GM21786 (cell line): ENCODE measurements at regions not wholly inside any gene's neighbourhood (a gene's known extent, or its start where the extent isn't known, plus 50 kb on each side); places are given as distances from the start of the nearest gene placed in this dataset.
"Not testable (repeated sequence)": the region's sequence is repeated elsewhere in the genome, so short reads cannot be mapped to it uniquely, and the experiment has no call there.

Experiments used
- ATAC-seq: cut with Tn5 transposase; IDR thresholded peaks from one replicate; pipeline ENCODE4 v1.9.1; 2021; ENCODE audit not compliant: unreplicated experiment

GRCh38 chr10:26355241-26355640 lies 82.9 kb upstream of the APBB1IP start:
- no peak for ATAC-seq

GRCh38 chr10:26357203-26357602 lies 80.9 kb upstream of the APBB1IP start:
- peak; percentile 48 for ATAC-seq

- no peak for ATAC-seq
These were observed 80.1 kb upstream of the APBB1IP start for GRCh38 chr10:26358071-26358470.

DNA sequence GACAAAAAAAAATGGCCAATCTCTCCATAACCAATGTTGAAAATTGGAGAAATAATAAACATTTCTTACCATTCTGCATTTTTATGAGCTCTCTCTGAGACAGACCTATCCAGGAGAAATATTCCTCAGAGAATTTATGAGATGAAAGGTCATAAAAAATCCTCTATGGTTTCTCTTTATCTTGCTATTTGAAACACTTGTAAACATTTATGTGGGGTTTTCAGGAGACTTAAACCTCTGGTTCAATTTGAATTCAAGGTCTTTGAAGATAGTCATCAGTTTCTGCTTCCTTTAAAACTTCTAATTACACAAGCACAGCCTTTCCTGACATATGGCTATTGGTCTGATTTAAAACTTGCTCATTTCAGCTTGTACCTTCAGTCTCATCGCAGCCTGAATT lies 78.5 kb upstream of the APBB1IP start:
- no peak for ATAC-seq

DNA sequence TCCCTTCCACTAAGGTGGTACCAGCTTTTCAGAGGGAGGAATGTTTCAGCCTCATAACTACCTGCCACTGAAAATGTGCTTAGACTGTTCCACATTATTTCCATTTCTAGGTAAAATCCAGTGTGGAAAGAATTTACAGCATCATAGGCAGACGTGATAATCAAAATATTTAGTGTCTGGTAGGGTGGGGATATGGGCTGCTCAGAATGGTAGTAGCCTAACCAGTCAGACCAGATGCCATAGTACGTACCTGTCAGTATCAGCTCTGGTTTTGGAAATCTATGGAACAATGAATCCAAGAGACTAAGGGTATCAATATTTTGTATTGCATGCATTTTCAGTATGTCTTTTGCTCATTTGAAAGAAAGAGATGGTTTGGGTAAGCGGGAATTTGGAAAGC lies 76.8 kb upstream of the APBB1IP start:
- no peak for ATAC-seq

DNA sequence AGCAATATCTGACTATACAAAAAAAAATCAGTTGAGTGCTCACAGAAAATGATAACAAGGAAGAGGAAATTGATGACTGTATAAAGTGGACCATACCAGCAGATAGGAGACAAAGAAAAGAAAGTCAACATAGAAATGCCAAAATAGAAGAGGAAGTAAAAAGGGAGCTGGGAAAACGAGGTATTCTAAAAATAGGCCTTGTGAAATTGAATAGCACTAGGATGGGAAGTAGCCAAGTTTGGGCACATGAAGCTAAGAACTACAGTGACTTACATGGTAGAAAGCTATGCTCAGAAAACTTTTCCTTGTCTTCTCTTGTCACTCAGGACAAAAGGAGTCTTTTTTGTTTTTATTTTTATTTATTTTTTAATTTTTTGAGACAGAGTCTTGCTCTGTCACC lies 76.2 kb upstream of the APBB1IP start:
- no peak for ATAC-seq

GRCh38 chr10:26365681-26366358 lies 72.3 kb upstream of the APBB1IP start:
- ATAC-seq: no peak

GRCh38 chr10:26367035-26367434 lies 71.1 kb upstream of the APBB1IP start:
- ATAC-seq: not testable (repeated sequence)

- no peak for ATAC-seq
These were observed 70.4 kb upstream of the APBB1IP start for GRCh38 chr10:26367771-26368170.

DNA sequence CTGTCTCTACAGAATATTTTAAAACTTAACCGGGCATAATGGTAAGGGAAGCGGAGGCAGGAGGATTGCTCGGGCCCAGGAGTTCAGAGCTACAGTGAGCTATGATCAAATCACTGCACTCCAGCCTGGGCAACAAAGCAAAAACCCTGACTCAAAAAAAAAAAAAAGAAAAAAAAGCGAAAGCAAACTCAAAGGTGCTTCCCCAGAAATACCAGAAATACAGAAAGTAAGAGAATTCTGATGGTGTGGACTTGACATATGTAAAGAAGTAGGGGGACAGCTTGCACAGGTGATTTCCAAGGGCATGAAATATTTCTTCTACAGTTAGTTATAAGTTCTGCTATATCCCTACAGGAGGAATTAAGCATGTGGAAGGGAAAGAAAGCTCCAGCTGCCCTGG lies 69.7 kb upstream of the APBB1IP start:
- no peak for ATAC-seq

DNA sequence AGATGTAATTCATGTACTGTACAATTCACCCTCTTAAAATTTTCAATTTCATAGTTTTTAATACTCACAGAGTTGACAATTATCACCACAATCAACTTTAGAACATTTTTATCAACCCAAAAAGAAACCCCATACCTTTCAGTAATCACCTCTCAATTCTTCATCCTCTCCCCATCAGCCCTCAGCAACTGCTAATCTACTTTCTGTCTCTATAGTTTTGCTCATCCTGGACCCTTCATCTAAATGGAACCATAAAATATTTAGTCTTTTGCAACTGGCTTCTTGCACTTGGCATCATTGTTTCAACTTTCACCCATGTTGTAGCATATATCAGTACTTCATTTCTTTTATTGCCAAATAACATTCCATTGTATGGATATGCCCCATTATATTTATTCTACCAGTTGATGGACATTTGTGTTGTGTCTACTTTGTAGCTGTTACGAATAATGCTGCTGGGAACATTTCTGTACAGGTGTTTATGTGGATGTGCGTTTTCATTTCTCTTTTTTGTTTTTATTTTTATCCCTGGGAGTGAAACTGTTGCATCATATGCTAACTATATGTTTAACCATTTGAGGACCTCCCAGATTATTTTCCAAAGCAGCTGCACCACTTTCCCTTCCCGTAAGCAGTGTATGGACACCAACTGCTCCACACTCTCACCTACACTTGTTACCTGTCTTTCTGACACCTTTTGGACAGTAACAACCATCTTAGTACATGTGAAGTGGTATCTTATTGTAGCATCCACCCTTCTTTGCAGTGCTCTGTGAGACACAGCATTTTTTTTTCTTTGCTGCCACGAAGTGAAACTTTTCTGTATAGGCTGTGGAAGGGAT lies 65.4 kb upstream of the APBB1IP start:
- ATAC-seq: peak; percentile 56

- no peak for ATAC-seq
These were observed 63.7 kb upstream of the APBB1IP start for GRCh38 chr10:26374426-26374825.

DNA sequence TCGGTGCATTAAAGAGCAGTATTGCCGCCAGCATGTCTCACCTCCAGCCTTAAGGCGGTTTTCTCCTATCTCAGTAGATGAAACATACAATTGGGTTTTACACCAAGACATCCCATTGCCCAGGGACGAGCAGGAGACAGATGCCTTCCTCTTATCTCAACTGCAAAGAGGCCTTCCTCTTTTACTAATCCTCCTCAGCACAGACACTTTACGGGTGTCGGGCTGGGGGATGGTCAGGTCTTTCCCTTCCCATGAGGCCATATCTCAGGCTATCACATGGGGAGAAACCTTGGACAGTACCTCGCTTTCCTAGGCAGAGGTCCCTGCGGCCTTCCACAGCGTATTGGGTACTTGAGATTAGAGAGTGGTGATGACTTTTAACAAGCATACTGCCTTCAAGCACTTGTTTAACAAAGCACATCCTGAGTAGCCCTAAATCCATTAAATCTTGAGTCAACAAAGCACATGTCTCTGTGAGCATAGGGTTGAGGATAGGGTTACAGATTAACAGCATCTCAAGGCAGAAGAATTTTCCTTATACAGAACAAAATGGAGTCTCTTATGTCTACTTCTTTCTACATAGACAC lies 60.8 kb upstream of the APBB1IP start:
- not testable (repeated sequence) for ATAC-seq

DNA sequence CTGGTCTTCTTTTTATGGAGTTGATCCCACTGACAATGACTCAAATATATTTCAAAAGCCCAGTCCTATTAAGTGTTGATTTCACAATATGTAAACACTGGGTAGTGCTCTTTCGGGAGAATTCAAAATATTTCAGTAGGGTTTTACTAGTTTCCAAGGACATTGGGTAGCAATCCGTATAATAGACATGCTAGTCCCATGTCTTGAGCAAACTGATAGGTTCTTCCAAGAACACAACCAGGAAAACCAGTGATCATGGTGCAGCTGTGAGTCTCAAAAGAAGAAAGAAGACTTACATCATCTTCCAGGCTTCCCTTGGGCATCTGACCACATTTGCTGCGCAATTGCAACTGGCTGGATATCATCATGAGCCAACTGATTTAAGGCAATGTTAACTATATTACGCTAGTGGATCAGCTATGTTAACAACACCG lies 59.3 kb upstream of the APBB1IP start:
- ATAC-seq: no peak

- no peak for ATAC-seq
These were observed 57.3 kb upstream of the APBB1IP start for GRCh38 chr10:26380815-26381214.

GRCh38 chr10:26381986-26382385 lies 56.2 kb upstream of the APBB1IP start:
- no peak for ATAC-seq

GRCh38 chr10:26384600-26384999 lies 53.5 kb upstream of the APBB1IP start:
- ATAC-seq: no peak

DNA sequence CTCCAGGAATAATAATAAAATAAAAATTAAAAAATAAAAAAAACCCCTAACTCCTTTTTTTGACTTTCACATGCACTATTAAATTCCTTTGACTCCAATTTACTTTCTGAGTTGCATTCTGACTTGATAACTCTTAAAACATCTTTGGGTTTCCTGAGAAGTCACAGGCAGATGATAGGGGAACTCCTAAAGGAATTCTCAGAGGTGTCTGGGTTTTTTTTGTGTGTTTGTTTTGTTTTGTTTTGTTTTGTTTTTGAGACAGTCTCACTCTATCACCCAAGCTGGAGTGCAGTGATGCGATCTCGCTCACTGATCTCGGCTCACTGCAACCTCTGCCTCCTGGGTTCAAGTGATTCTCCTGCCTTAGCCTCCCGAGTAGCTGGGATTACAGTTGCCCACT lies 52.7 kb upstream of the APBB1IP start:
- ATAC-seq: peak; percentile 43

- no peak for ATAC-seq
These were observed 51.4 kb upstream of the APBB1IP start for GRCh38 chr10:26386781-26387180.
